ENCODE measurements at regions not wholly inside any gene's neighbourhood (a gene's known extent, or its start where the extent isn't known, plus 50 kb on each side); places are given as distances from the start of the nearest gene placed in this dataset.

- DNase-seq (ENCODE audit: low read depth in 3 of 3), result no peak
These were observed 64.8 kb upstream of the ZNF536 start for GRCh38 chr19:30307191-30307974.

GRCh38 chr19:30309176-30309575 is 63.0 kb upstream of the ZNF536 start:
- no peak for DNase-seq (ENCODE audit: low read depth in 3 of 3)

- no peak for DNase-seq (ENCODE audit: low read depth in 3 of 3)
These were observed 62.1 kb upstream of the ZNF536 start for GRCh38 chr19:30309905-30310601.

GRCh38 chr19:30310602-30311263 is 61.5 kb upstream of the ZNF536 start:
- DNase-seq (ENCODE audit: low read depth in 3 of 3), result no peak

GRCh38 chr19:30311911-30312310 is 60.3 kb upstream of the ZNF536 start:
- DNase-seq (ENCODE audit: low read depth in 3 of 3), result no peak

GRCh38 chr19:30312582-30313352 is 59.4 kb upstream of the ZNF536 start:
- no peak for DNase-seq (ENCODE audit: low read depth in 3 of 3)

- DNase-seq (ENCODE audit: low read depth in 3 of 3), result no peak
These were observed 58.8 kb upstream of the ZNF536 start for GRCh38 chr19:30313353-30313750.

- DNase-seq (ENCODE audit: low read depth in 3 of 3), result no peak
These were observed 58.0 kb upstream of the ZNF536 start for GRCh38 chr19:30314056-30314804.

GRCh38 chr19:30314805-30315155 is 57.4 kb upstream of the ZNF536 start:
- DNase-seq (ENCODE audit: low read depth in 3 of 3), result no peak

GRCh38 chr19:30315159-30315558 is 57.0 kb upstream of the ZNF536 start:
- no peak for DNase-seq (ENCODE audit: low read depth in 3 of 3)

GRCh38 chr19:30316000-30316491 is 56.1 kb upstream of the ZNF536 start:
- DNase-seq (ENCODE audit: low read depth in 3 of 3), result no peak

- DNase-seq (ENCODE audit: low read depth in 3 of 3), result no peak
These were observed 55.6 kb upstream of the ZNF536 start for GRCh38 chr19:30316560-30317106.

GRCh38 chr19:30317403-30317802 is 54.8 kb upstream of the ZNF536 start:
- DNase-seq (ENCODE audit: low read depth in 3 of 3), result no peak

- DNase-seq (ENCODE audit: low read depth in 3 of 3), result no peak
These were observed 53.9 kb upstream of the ZNF536 start for GRCh38 chr19:30318261-30318660.

- no peak for DNase-seq (ENCODE audit: low read depth in 3 of 3)
These were observed 53.2 kb upstream of the ZNF536 start for GRCh38 chr19:30318936-30319335.

GRCh38 chr19:30319411-30319810 is 52.8 kb upstream of the ZNF536 start:
- no peak for DNase-seq (ENCODE audit: low read depth in 3 of 3)

- DNase-seq (ENCODE audit: low read depth in 3 of 3), result no peak
These were observed 52.3 kb upstream of the ZNF536 start for GRCh38 chr19:30319876-30320275.

- no peak for DNase-seq (ENCODE audit: low read depth in 3 of 3)
These were observed 51.7 kb upstream of the ZNF536 start for GRCh38 chr19:30320466-30320865.

- no peak for DNase-seq (ENCODE audit: low read depth in 3 of 3)
These were observed 51.3 kb upstream of the ZNF536 start for GRCh38 chr19:30320916-30321315.

All from stimulated activated CD4-positive, alpha-beta T cell treated with anti-CD3 and anti-CD28 coated beads, TNF-alpha, amount 100 ng/mL, for 48 hours (primary cell).